Liver (tissue), 8 donors: ENCODE measurements at regions not wholly inside any gene's neighbourhood (a gene's known extent, or its start where the extent isn't known, plus 50 kb on each side); places are given as distances from the start of the nearest gene placed in this dataset.

Experiments
- DNase-seq: peaks from one replicate; pipeline ENCODE4 v3.0.0-alpha.2; 2017; ENCODE audit warnings: low spot score
- H3K27ac ChIP-seq, 2 donors: one replicate each; pipeline ENCODE4 v1.7.0; 2013; ENCODE audit warnings: inconsistent platforms in 2 of 2, low read length in 2 of 2, control low read depth in 1 of 2, low read depth in 1 of 2, mild to moderate bottlenecking in 1 of 2
- H3K27me3 ChIP-seq, 4 donors: one replicate each; pipeline versions ENCODE4 v1.6.1 to v1.7.0; 2013; ENCODE audit warnings: low read length in 3 of 4, inconsistent platforms in 1 of 4, mild to moderate bottlenecking in 1 of 4, moderate library complexity in 1 of 4; ENCODE audit not compliant: control insufficient read depth in 4 of 4, insufficient read depth in 4 of 4
- H3K36me3 ChIP-seq, 4 donors: one replicate each; pipeline versions ENCODE4 v1.6.1 to v1.7.0; 2013; ENCODE audit warnings: low read length in 3 of 4, mild to moderate bottlenecking in 3 of 4, low read depth in 1 of 4, moderate library complexity in 1 of 4; ENCODE audit not compliant: control insufficient read depth in 4 of 4, insufficient read depth in 3 of 4
- H3K4me1 ChIP-seq, 4 donors: one replicate each; pipeline versions ENCODE4 v1.6.1 to v1.7.0; 2013; ENCODE audit warnings: low read length in 3 of 4, mild to moderate bottlenecking in 3 of 4, moderate library complexity in 1 of 4; ENCODE audit not compliant: control insufficient read depth in 4 of 4, insufficient read depth in 4 of 4
- H3K4me3 ChIP-seq, 3 donors: one replicate each; pipeline versions ENCODE4 v1.6.1 to v1.7.0; 2013; ENCODE audit warnings: low read length in 3 of 3, control low read depth in 1 of 3, low read depth in 1 of 3, mild to moderate bottlenecking in 1 of 3
- H3K9ac ChIP-seq, 2 donors: one replicate each; pipeline ENCODE4 v1.7.0; 2013; ENCODE audit warnings: low read length in 2 of 2, mild to moderate bottlenecking in 2 of 2, moderate library complexity in 2 of 2, control low read depth in 1 of 2, low read depth in 1 of 2
- H3K9me3 ChIP-seq, 4 donors: one replicate each; pipeline versions ENCODE4 v1.6.1 to v1.7.0; 2013; ENCODE audit warnings: low read length in 3 of 4; ENCODE audit not compliant: control insufficient read depth in 4 of 4
- CTCF ChIP-seq: fragments of 150-350 bp; IDR thresholded peaks from 2 replicates; pipeline ENCODE4 v1.5.1; 2017; ENCODE audit warnings: improper control_type of control experiment, low read depth, low read length; ENCODE audit not compliant: missing input control
- EGR1 ChIP-seq, 2 donors: IDR thresholded peaks; 2 replicates each; pipeline ENCODE4 v1.6.1; 2016 to 2018; ENCODE audit warnings: antibody characterized with exemption in 2 of 2, low read depth in 2 of 2
- FOXA1 ChIP-seq: IDR thresholded peaks from 2 replicates; pipeline ENCODE4 v1.6.1; 2016; ENCODE audit warnings: antibody characterized with exemption
- GABPA ChIP-seq, 2 donors: IDR thresholded peaks in 1 of 2; conservative IDR thresholded peaks in 1 of 2; 2 replicates each; pipeline ENCODE4 v1.6.1; 2016; ENCODE audit warnings: antibody characterized with exemption in 2 of 2, mild to moderate bottlenecking in 1 of 2, moderate library complexity in 1 of 2
- HNF4G ChIP-seq: IDR thresholded peaks from 2 replicates; pipeline ENCODE4 v1.6.1; 2016; ENCODE audit warnings: antibody characterized with exemption
- JUND ChIP-seq, 2 donors: IDR thresholded peaks; 2 replicates each; pipeline ENCODE4 v1.6.1; 2016; ENCODE audit warnings: antibody characterized with exemption in 2 of 2
- MAX ChIP-seq: IDR thresholded peaks from 2 replicates; pipeline ENCODE4 v1.6.1; 2016; ENCODE audit warnings: antibody characterized with exemption
- NR2F2 ChIP-seq: IDR thresholded peaks from 2 replicates; pipeline ENCODE4 v1.6.1; 2016; ENCODE audit warnings: antibody characterized with exemption
- REST ChIP-seq: IDR thresholded peaks from 2 replicates; pipeline ENCODE4 v1.6.1; 2016; ENCODE audit warnings: antibody characterized with exemption, mild to moderate bottlenecking
- RXRA ChIP-seq, 2 donors: IDR thresholded peaks; 2 replicates each; pipeline ENCODE4 v1.6.1; 2017 to 2018; ENCODE audit warnings: antibody characterized with exemption in 2 of 2, mild to moderate bottlenecking in 1 of 2
- TAF1 ChIP-seq: conservative IDR thresholded peaks from 2 replicates; pipeline ENCODE4 v1.6.1; 2016; ENCODE audit warnings: antibody characterized with exemption, mild to moderate bottlenecking
- YY1 ChIP-seq: IDR thresholded peaks from 2 replicates; pipeline ENCODE4 v1.6.1; 2016; ENCODE audit warnings: antibody characterized with exemption, mild to moderate bottlenecking
- ZBTB33 ChIP-seq: IDR thresholded peaks from 2 replicates; pipeline ENCODE4 v1.6.1; 2016; ENCODE audit warnings: antibody characterized with exemption
- WGBS: extraction: QIAGEN DNeasy Blood & Tissue Kit; methylation state at CpG from one replicate; pipeline ENCODE4 v1.1.7; 2013; 5-methylcytosine and 5-hydroxymethylcytosine counted together
- donor health status: healthy.
- donor health status: healthy.
- donor health status: healthy.
- donor health status: healthy.
- donor health status: healthy.

GRCh38 chr3:34947834-34948233 lies 691.5 kb upstream of the ARPP21 start:
- Histone ChIP-seq H3K27me3 (no peaks in the 10 kb centered on the region), H3K36me3 (no peaks in the 10 kb centered on the region), H3K4me3 (no peak overlapping the region), H3K9me3 (no peaks in the 10 kb centered on the region), H3K4me1 (no peaks in the 10 kb centered on the region), H3K27ac (no peak overlapping the region), H3K9ac (no peak overlapping the region)
- no peak for DNase-seq
- TF ChIP-seq GABPA (IDR thresholded peaks at IDR 0.05 in 1 of 2, conservative IDR thresholded peaks at IDR 0.05 in 1 of 2), result no peak
- TF ChIP-seq HNF4G, result no peak
- TF ChIP-seq FOXA1, result no peak
- no peak for TF ChIP-seq YY1
- TF ChIP-seq ZBTB33, result no peak
- TF ChIP-seq JUND (IDR thresholded peaks at IDR 0.05), result no peak
- no peak for TF ChIP-seq CTCF
- TF ChIP-seq MAX, result no peak
- no peak for TF ChIP-seq RXRA (IDR thresholded peaks at IDR 0.05)
- no peak for TF ChIP-seq EGR1 (IDR thresholded peaks at IDR 0.05; ENCODE audit: low read depth in 2 of 2)
- TF ChIP-seq NR2F2, result no peak
- no peak for TF ChIP-seq TAF1
- TF ChIP-seq REST, result no peak

- DNase-seq, result no peak
- TF ChIP-seq FOXA1 (no peak), JUND (IDR thresholded peaks at IDR 0.05) (no peak), ZBTB33 (no peak), GABPA (IDR thresholded peaks at IDR 0.05 in 1 of 2, conservative IDR thresholded peaks at IDR 0.05 in 1 of 2) (no peak)
- no peaks in the 10 kb centered on the region for H3K9me3 ChIP-seq
- no peaks in the 10 kb centered on the region for H3K27me3 ChIP-seq
- no peak overlapping the region for H3K27ac ChIP-seq
- H3K36me3 ChIP-seq, result no peaks in the 10 kb centered on the region
- H3K9ac ChIP-seq, result no peak overlapping the region
- H3K4me3 ChIP-seq, result no peak overlapping the region
- H3K4me1 ChIP-seq, result no peaks in the 10 kb centered on the region
- whole genome bisulfite sequencing, result 70% methylated on average over 1 of the region's 1 CpG
These were observed 690.8 kb upstream of the ARPP21 start for GRCh38 chr3:34948517-34948916.
